HEK293 (cell line): ENCODE measurements at regions not wholly inside any gene's neighbourhood (a gene's known extent, or its start where the extent isn't known, plus 50 kb on each side); places are given as distances from the start of the nearest gene placed in this dataset.

Experiments
- CTCF ChIA-PET: fragments of 350-600 bp; formaldehyde crosslinking; extraction: SDS; loops from one replicate; lab custom pipeline; 2021; ENCODE audit warnings: antibody characterized with exemption; lab: Yijun Ruan, JAX
- POLR2A ChIA-PET: fragments of 300-600 bp; formaldehyde crosslinking; extraction: SDS; loops from one replicate; lab custom pipeline; 2020; ENCODE audit warnings: antibody characterized with exemption, inconsistent platforms; lab: Yijun Ruan, JAX
- H3K27ac ChIP-seq: fragments of 200-500 bp; sonication (Bioruptor generic); 2 replicates; pipeline ENCODE4 v1.5.1; 2014; ENCODE audit warnings: low read depth, low read length, control low read depth, inconsistent platforms; ENCODE audit errors: extremely low read depth
- H3K36me3 ChIP-seq, 2 experiments: fragments of 200-500 bp in 1 of 2; sonication (Bioruptor generic) in 1 of 2; 1 replicate in 1 of 2; 2 replicates in 1 of 2; pipeline ENCODE4 v1.5.1; 2014 to 2017; ENCODE audit warnings: inconsistent platforms in 2 of 2, low read length in 2 of 2; ENCODE audit not compliant: control insufficient read depth in 2 of 2, insufficient read depth in 1 of 2
- H3K4me1 ChIP-seq: fragments of 200-500 bp; sonication (Bioruptor generic); 2 replicates; pipeline ENCODE4 v1.5.1; 2014; ENCODE audit warnings: mild to moderate bottlenecking, low read length, inconsistent platforms; ENCODE audit not compliant: control insufficient read depth, insufficient read depth
- H3K4me3 ChIP-seq: 2 replicates; pipeline ENCODE4 v1.5.1; 2011; ENCODE audit warnings: low read depth, mild to moderate bottlenecking, control low read depth, low read length, moderate library complexity
- H3K9me3 ChIP-seq: fragments of 200-500 bp; sonication (Bioruptor generic); 2 replicates; pipeline ENCODE4 v1.5.1; 2014; ENCODE audit warnings: low read depth, low read length, inconsistent platforms; ENCODE audit not compliant: control insufficient read depth, insufficient read depth
- FEZF1 ChIP-seq: fragments of 450-650 bp; formaldehyde crosslinking; IDR thresholded peaks from 2 replicates; pipeline ENCODE4 v1.5.1; 2016; ENCODE audit warnings: missing biosample characterization, missing genetic modification characterization
- GFI1B ChIP-seq: fragments of 450-650 bp; formaldehyde crosslinking; IDR thresholded peaks from 2 replicates; pipeline ENCODE4 v1.5.1; 2016; ENCODE audit warnings: missing biosample characterization, missing genetic modification characterization
- KLF8 ChIP-seq: fragments of 450-650 bp; formaldehyde crosslinking; IDR thresholded peaks from 2 replicates; pipeline ENCODE4 v1.5.1; 2016; ENCODE audit warnings: missing biosample characterization, missing genetic modification characterization
- SCRT1 ChIP-seq: fragments of 450-650 bp; formaldehyde crosslinking; IDR thresholded peaks from 2 replicates; pipeline ENCODE4 v1.5.1; 2016; ENCODE audit warnings: missing biosample characterization, missing genetic modification characterization, borderline replicate concordance
- SETDB1 ChIP-seq: IDR thresholded peaks from one replicate; pipeline ENCODE4 v1.6.1; 2017; ENCODE audit warnings: mild to moderate bottlenecking, low read length, moderate library complexity, mixed read lengths; ENCODE audit not compliant: insufficient read length
- SP7 ChIP-seq: fragments of 450-650 bp; formaldehyde crosslinking; IDR thresholded peaks from 2 replicates; pipeline ENCODE4 v1.5.1; 2016; ENCODE audit warnings: missing biosample characterization, missing genetic modification characterization
- YY1 ChIP-seq: fragments of 450-650 bp; formaldehyde crosslinking; IDR thresholded peaks from 2 replicates; pipeline ENCODE4 v1.5.1; 2018; ENCODE audit warnings: missing biosample characterization, missing genetic modification characterization
- ZBTB8A ChIP-seq: fragments of 450-650 bp; formaldehyde crosslinking; IDR thresholded peaks from 2 replicates; pipeline ENCODE4 v1.5.1; 2016; ENCODE audit warnings: missing biosample characterization, missing genetic modification characterization
- ZEB2 ChIP-seq: fragments of 450-650 bp; formaldehyde crosslinking; IDR thresholded peaks from 2 replicates; pipeline ENCODE4 v1.5.1; 2016; ENCODE audit warnings: missing biosample characterization, missing genetic modification characterization
- ZNF140 ChIP-seq: fragments of 450-650 bp; formaldehyde crosslinking; IDR thresholded peaks from 2 replicates; pipeline ENCODE4 v1.5.1; 2016; ENCODE audit warnings: missing biosample characterization, missing genetic modification characterization
- ZNF16 ChIP-seq: fragments of 450-650 bp; formaldehyde crosslinking; IDR thresholded peaks from 2 replicates; pipeline ENCODE4 v1.5.1; 2016; ENCODE audit warnings: low read depth, missing biosample characterization, missing genetic modification characterization
- ZNF19 ChIP-seq: fragments of 450-650 bp; formaldehyde crosslinking; IDR thresholded peaks from 2 replicates; pipeline ENCODE4; 2016; ENCODE audit warnings: missing biosample characterization, missing genetic modification characterization, low read depth
- ZNF211 ChIP-seq: fragments of 450-650 bp; formaldehyde crosslinking; IDR thresholded peaks from 2 replicates; pipeline ENCODE4 v1.5.1; 2016; ENCODE audit warnings: low read depth, missing biosample characterization, missing genetic modification characterization
- ZNF214 ChIP-seq: fragments of 450-650 bp; formaldehyde crosslinking; IDR thresholded peaks from 2 replicates; pipeline ENCODE4 v1.5.1; 2017; ENCODE audit warnings: missing biosample characterization, mild to moderate bottlenecking, missing genetic modification characterization, borderline replicate concordance
- ZNF223 ChIP-seq: fragments of 450-650 bp; formaldehyde crosslinking; IDR thresholded peaks from 2 replicates; pipeline ENCODE4 v1.5.1; 2016; ENCODE audit warnings: missing biosample characterization, missing genetic modification characterization
- ZNF239 ChIP-seq: fragments of 450-650 bp; formaldehyde crosslinking; IDR thresholded peaks from 2 replicates; pipeline ENCODE4 v1.5.1; 2016; ENCODE audit warnings: missing biosample characterization, missing genetic modification characterization
- ZNF266 ChIP-seq: fragments of 450-650 bp; formaldehyde crosslinking; IDR thresholded peaks from 2 replicates; pipeline ENCODE4 v1.5.1; 2016; ENCODE audit warnings: missing biosample characterization, missing genetic modification characterization, low read depth
- ZNF366 ChIP-seq: fragments of 450-650 bp; formaldehyde crosslinking; conservative IDR thresholded peaks from 2 replicates; pipeline ENCODE4 v1.5.1; 2016; ENCODE audit warnings: missing biosample characterization, missing genetic modification characterization
- ZNF426 ChIP-seq: fragments of 450-650 bp; formaldehyde crosslinking; IDR thresholded peaks from 2 replicates; pipeline ENCODE4 v1.5.1; 2017; ENCODE audit warnings: missing biosample characterization, missing genetic modification characterization, mild to moderate bottlenecking, inconsistent platforms, moderate library complexity
- ZNF473 ChIP-seq: fragments of 450-650 bp; formaldehyde crosslinking; IDR thresholded peaks from 2 replicates; pipeline ENCODE4 v1.5.1; 2017; ENCODE audit warnings: missing biosample characterization, missing genetic modification characterization
- ZNF548 ChIP-seq: fragments of 450-650 bp; formaldehyde crosslinking; IDR thresholded peaks from 2 replicates; pipeline ENCODE4 v1.5.1; 2016; ENCODE audit warnings: missing biosample characterization, missing genetic modification characterization
- ZNF571 ChIP-seq: fragments of 450-650 bp; formaldehyde crosslinking; IDR thresholded peaks from 2 replicates; pipeline ENCODE4 v1.5.0; 2017; ENCODE audit warnings: missing biosample characterization, missing genetic modification characterization
- ZNF585B ChIP-seq: fragments of 450-650 bp; formaldehyde crosslinking; IDR thresholded peaks from 2 replicates; pipeline ENCODE4 v1.5.1; 2016; ENCODE audit warnings: missing biosample characterization, missing genetic modification characterization
- ZNF707 ChIP-seq: fragments of 450-650 bp; formaldehyde crosslinking; IDR thresholded peaks from 2 replicates; pipeline ENCODE4 v1.5.1; 2016; ENCODE audit warnings: missing biosample characterization, missing genetic modification characterization
- ZNF768 ChIP-seq: fragments of 450-650 bp; formaldehyde crosslinking; IDR thresholded peaks from 2 replicates; pipeline ENCODE4 v1.5.1; 2018; ENCODE audit warnings: missing biosample characterization, mild to moderate bottlenecking, missing genetic modification characterization
- ZSCAN30 ChIP-seq: fragments of 450-650 bp; IDR thresholded peaks from 2 replicates; pipeline ENCODE4 v1.5.1; 2018; ENCODE audit warnings: missing biosample characterization, mild to moderate bottlenecking, missing genetic modification characterization, moderate library complexity
- TF ChIP-seq, protein P1 (sequence below): fragments of 450-650 bp; formaldehyde crosslinking; IDR thresholded peaks from 2 replicates; pipeline ENCODE4 v1.5.1; 2016; ENCODE audit warnings: missing biosample characterization, missing genetic modification characterization
- TF ChIP-seq, protein P2 (sequence below): fragments of 450-650 bp; formaldehyde crosslinking; IDR thresholded peaks from 2 replicates; pipeline ENCODE4 v1.5.0; 2017; ENCODE audit warnings: missing biosample characterization, missing genetic modification characterization, borderline replicate concordance
- TF ChIP-seq, protein P3 (sequence below): fragments of 450-650 bp; formaldehyde crosslinking; IDR thresholded peaks from 2 replicates; pipeline ENCODE4 v1.5.1; 2016; ENCODE audit warnings: missing biosample characterization, missing genetic modification characterization
- TF ChIP-seq, protein P4 (sequence below): fragments of 450-650 bp; formaldehyde crosslinking; IDR thresholded peaks from 2 replicates; pipeline ENCODE4 v1.5.1; 2016; ENCODE audit warnings: missing biosample characterization, missing genetic modification characterization

DNA sequence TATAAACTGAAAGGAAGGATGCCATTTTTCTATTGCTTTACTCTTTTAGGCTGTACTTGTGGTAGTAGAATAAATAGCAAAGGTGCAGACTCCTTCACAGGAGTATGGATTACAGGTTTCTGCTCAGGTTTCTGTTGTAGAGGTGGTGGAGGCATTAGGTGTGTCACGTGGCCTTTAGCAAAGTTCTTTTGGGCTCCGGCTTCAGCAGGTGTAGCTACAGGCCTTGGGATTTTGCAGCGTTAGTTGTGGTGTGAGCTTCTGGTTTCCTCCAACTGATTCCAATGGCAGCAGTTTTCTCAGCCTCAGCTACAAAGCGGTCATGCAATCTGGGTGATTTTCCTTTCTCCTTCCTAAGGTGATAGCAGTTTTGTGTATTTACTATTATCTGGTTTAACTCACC is 255.8 kb upstream of the GK2 start:
- Histone ChIP-seq H3K36me3 (no peaks in the 10 kb centered on the region), H3K4me3 (no peak overlapping the region), H3K4me1 (no peaks in the 10 kb centered on the region), H3K9me3 (no peaks in the 10 kb centered on the region), H3K27ac (no peak overlapping the region)
- CTCF ChIA-PET = no interaction called here
- POLR2A ChIA-PET = no interaction called here
- TF ChIP-seq, protein P1, sequence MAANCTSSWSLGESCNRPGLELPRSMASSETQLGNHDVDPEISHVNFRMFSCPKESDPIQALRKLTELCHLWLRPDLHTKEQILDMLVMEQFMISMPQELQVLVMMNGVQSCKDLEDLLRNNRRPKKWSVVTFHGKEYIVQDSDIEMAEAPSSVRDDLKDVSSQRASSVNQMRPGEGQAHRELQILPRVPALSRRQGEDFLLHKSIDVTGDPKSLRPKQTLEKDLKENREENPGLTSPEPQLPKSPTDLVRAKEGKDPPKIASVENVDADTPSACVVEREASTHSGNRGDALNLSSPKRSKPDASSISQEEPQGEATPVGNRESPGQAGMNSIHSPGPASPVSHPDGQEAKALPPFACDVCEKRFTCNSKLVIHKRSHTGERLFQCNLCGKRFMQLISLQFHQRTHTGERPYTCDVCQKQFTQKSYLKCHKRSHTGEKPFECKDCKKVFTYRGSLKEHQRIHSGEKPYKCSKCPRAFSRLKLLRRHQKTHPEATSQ (tag by site-specific recombination) = no peak
- TF ChIP-seq, all 188 proteins: peak for 0

DNA sequence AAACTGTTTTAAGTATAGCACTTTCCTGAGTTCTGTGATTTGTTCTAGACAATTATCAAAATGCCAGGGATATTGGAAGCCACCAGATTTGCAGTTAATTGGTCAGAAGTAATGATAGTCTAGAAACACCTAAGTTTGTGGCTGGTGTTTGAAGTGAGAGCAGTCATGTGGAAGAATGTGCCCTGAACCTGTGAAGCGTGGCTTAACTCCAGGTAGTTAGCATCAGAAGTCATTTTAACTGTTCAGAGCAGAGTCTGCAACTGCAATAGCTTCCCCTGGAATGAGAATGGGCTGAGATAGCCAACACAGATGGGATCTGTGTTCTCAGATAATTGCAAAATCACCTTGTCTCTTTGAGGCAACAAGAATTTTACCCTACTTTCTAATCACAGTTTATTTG is 255.1 kb upstream of the GK2 start:
- POLR2A ChIA-PET = no interaction called here

DNA sequence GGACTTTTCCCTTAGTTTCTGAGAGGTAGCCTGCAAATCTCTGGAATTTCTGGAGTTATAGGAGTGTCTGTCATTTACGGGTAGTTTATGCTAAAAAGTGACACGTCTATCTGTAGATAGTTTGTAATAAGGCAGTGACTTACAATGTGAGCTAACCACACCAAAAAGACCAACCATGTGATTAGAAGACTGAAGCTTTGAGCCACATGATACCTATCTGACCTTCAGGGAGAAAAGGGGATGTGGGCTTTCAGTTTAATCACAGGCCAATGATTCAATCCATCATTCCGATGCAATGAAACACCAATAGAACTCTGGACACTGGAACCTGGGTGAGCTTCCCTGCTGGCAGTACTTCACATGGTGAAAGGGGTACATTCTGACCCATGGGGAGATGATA is 254.6 kb upstream of the GK2 start:
- CTCF ChIA-PET = no interaction called here
- Histone ChIP-seq H3K4me1 (no peaks in the 10 kb centered on the region), H3K9me3 (no peaks in the 10 kb centered on the region), H3K36me3 (no peaks in the 10 kb centered on the region), H3K4me3 (no peak overlapping the region), H3K27ac (no peak overlapping the region)
- POLR2A ChIA-PET = no interaction called here
- TF ChIP-seq ZNF768 (tag by site-specific recombination) (no peak), FEZF1 (no peak), ZNF223 (tag by site-specific recombination) (no peak), GFI1B (no peak), ZNF140 (tag by site-specific recombination) (no peak), ZNF571 (tag by site-specific recombination) (no peak), ZBTB8A (tag by site-specific recombination) (no peak), ZNF473 (tag by site-specific recombination) (no peak), ZNF366 (no peak), ZNF211 (tag by site-specific recombination) (no peak), SP7 (tag by site-specific recombination) (no peak), ZNF214 (tag by site-specific recombination) (no peak), ZNF426 (tag by site-specific recombination) (no peak), ZNF707 (tag by site-specific recombination) (no peak), ZNF19 (tag by site-specific recombination) (no peak), KLF8 (tag by site-specific recombination) (no peak), ZEB2 (tag by site-specific recombination) (no peak), ZNF266 (tag by site-specific recombination) (no peak)
- TF ChIP-seq, protein P2, sequence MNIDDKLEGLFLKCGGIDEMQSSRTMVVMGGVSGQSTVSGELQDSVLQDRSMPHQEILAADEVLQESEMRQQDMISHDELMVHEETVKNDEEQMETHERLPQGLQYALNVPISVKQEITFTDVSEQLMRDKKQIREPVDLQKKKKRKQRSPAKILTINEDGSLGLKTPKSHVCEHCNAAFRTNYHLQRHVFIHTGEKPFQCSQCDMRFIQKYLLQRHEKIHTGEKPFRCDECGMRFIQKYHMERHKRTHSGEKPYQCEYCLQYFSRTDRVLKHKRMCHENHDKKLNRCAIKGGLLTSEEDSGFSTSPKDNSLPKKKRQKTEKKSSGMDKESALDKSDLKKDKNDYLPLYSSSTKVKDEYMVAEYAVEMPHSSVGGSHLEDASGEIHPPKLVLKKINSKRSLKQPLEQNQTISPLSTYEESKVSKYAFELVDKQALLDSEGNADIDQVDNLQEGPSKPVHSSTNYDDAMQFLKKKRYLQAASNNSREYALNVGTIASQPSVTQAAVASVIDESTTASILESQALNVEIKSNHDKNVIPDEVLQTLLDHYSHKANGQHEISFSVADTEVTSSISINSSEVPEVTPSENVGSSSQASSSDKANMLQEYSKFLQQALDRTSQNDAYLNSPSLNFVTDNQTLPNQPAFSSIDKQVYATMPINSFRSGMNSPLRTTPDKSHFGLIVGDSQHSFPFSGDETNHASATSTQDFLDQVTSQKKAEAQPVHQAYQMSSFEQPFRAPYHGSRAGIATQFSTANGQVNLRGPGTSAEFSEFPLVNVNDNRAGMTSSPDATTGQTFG (tag by site-specific recombination) = no peak
- TF ChIP-seq, protein P3, sequence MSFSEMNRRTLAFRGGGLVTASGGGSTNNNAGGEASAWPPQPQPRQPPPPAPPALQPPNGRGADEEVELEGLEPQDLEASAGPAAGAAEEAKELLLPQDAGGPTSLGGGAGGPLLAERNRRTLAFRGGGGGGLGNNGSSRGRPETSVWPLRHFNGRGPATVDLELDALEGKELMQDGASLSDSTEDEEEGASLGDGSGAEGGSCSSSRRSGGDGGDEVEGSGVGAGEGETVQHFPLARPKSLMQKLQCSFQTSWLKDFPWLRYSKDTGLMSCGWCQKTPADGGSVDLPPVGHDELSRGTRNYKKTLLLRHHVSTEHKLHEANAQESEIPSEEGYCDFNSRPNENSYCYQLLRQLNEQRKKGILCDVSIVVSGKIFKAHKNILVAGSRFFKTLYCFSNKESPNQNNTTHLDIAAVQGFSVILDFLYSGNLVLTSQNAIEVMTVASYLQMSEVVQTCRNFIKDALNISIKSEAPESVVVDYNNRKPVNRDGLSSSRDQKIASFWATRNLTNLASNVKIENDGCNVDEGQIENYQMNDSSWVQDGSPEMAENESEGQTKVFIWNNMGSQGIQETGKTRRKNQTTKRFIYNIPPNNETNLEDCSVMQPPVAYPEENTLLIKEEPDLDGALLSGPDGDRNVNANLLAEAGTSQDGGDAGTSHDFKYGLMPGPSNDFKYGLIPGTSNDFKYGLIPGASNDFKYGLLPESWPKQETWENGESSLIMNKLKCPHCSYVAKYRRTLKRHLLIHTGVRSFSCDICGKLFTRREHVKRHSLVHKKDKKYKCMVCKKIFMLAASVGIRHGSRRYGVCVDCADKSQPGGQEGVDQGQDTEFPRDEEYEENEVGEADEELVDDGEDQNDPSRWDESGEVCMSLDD (tag by site-specific recombination) = no peak

More for the DNA sequence above, 255.1 kb upstream of the GK2 start:
- H3K36me3 ChIP-seq = no peaks in the 10 kb centered on the region
- TF ChIP-seq, protein P4, sequence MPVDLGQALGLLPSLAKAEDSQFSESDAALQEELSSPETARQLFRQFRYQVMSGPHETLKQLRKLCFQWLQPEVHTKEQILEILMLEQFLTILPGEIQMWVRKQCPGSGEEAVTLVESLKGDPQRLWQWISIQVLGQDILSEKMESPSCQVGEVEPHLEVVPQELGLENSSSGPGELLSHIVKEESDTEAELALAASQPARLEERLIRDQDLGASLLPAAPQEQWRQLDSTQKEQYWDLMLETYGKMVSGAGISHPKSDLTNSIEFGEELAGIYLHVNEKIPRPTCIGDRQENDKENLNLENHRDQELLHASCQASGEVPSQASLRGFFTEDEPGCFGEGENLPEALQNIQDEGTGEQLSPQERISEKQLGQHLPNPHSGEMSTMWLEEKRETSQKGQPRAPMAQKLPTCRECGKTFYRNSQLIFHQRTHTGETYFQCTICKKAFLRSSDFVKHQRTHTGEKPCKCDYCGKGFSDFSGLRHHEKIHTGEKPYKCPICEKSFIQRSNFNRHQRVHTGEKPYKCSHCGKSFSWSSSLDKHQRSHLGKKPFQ (tag by site-specific recombination) = no peak
- TF ChIP-seq ZNF16 (no peak), ZNF239 (no peak), YY1 (tag by site-specific recombination) (no peak), ZSCAN30 (no peak), ZNF548 (no peak), SCRT1 (tag by site-specific recombination) (no peak), SETDB1 (no peak), ZNF585B (tag by site-specific recombination) (no peak), ZBTB8A (tag by site-specific recombination) (no peak), GFI1B (no peak)
- H3K27ac ChIP-seq = no peak overlapping the region
- H3K4me3 ChIP-seq = no peak overlapping the region
- H3K4me1 ChIP-seq = no peaks in the 10 kb centered on the region
- CTCF ChIA-PET = no interaction called here
- H3K9me3 ChIP-seq = no peaks in the 10 kb centered on the region
